ENCODE measurements at regions not wholly inside any gene's neighbourhood (a gene's known extent, or its start where the extent isn't known, plus 50 kb on each side); places are given as distances from the start of the nearest gene placed in this dataset.

- TF ChIP-seq, protein P1, sequence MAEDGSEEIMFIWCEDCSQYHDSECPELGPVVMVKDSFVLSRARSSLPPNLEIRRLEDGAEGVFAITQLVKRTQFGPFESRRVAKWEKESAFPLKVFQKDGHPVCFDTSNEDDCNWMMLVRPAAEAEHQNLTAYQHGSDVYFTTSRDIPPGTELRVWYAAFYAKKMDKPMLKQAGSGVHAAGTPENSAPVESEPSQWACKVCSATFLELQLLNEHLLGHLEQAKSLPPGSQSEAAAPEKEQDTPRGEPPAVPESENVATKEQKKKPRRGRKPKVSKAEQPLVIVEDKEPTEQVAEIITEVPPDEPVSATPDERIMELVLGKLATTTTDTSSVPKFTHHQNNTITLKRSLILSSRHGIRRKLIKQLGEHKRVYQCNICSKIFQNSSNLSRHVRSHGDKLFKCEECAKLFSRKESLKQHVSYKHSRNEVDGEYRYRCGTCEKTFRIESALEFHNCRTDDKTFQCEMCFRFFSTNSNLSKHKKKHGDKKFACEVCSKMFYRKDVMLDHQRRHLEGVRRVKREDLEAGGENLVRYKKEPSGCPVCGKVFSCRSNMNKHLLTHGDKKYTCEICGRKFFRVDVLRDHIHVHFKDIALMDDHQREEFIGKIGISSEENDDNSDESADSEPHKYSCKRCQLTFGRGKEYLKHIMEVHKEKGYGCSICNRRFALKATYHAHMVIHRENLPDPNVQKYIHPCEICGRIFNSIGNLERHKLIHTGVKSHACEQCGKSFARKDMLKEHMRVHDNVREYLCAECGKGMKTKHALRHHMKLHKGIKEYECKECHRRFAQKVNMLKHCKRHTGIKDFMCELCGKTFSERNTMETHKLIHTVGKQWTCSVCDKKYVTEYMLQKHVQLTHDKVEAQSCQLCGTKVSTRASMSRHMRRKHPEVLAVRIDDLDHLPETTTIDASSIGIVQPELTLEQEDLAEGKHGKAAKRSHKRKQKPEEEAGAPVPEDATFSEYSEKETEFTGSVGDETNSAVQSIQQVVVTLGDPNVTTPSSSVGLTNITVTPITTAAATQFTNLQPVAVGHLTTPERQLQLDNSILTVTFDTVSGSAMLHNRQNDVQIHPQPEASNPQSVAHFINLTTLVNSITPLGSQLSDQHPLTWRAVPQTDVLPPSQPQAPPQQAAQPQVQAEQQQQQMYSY (CRISPR knock-in tag; IDR thresholded peaks at IDR 0.05), result no peak
- TF ChIP-seq TCF7 (IDR thresholded peaks at IDR 0.05; ENCODE audit: borderline replicate concordance), result no peak
- no peak for TF ChIP-seq KDM1A (IDR thresholded peaks at IDR 0.05; ENCODE audit: borderline replicate concordance)
- TF ChIP-seq RELA (IDR thresholded peaks at IDR 0.05; ENCODE audit: borderline replicate concordance, partially characterized antibody), result no peak
These were observed 120.7 kb downstream of the NGF start (continued) for GRCh38 chr1:115217150-115218033.

GRCh38 chr1:115215703-115216521 lies 122.1 kb downstream of the NGF start:
- Histone ChIP-seq H2AFZ (ENCODE audit: control insufficient read depth, low read depth, low read length) (no peak overlapping the region), H3K9me3 (replicated peaks; ENCODE audit: control insufficient read depth, insufficient read depth, low read length) (no peaks in the 10 kb centered on the region), H4K20me1 (ENCODE audit: control insufficient read depth, insufficient read depth) (no peaks in the 10 kb centered on the region), H3K27ac (ENCODE audit: control insufficient read depth, insufficient read depth) (no peak overlapping the region), H3K79me2 (ENCODE audit: control insufficient read depth, insufficient read depth, low read length) (no peaks in the 10 kb centered on the region), H3K9ac (ENCODE audit: control insufficient read depth, insufficient read depth, low read length) (no peak overlapping the region), H3K4me2 (ENCODE audit: control insufficient read depth, insufficient read depth) (no peak overlapping the region), H3K36me3 (ENCODE audit: control insufficient read depth in 2 of 2, insufficient read depth in 2 of 2, low read length in 1 of 2) (no peaks in the 10 kb centered on the region), H3K4me3 (no peak overlapping the region), H3K4me1 (ENCODE audit: control insufficient read depth, insufficient read depth, low read length) (no peaks in the 10 kb centered on the region), H3K27me3 (replicated peaks in 1 of 2; ENCODE audit: control insufficient read depth in 2 of 2, insufficient read depth in 2 of 2, low read length in 1 of 2) (no peaks in the 10 kb centered on the region)
- ChIA-PET POLR2A (no interaction called here), CTCF (interaction anchor here (0.5 kb wide), 1 partner anchor 378 kb away, joined by 3 read pairs; no protein-coding TSS in a partner anchor), SMC1A (ENCODE audit: uncharacterized antibody, unreplicated experiment) (no interaction called here), RAD21 (ENCODE audit: unreplicated experiment) (no interaction called here)
- 48% methylated on average over 4 of the region's 4 CpGs for WGBS (ENCODE audit: insufficient coverage, insufficient replicate concordance, low lambda C conversion rate, missing lambda C conversion rate)
- TF ChIP-seq SP1 (IDR thresholded peaks at IDR 0.05; ENCODE audit: low read depth, low read length) (no peak), SMAD1 (IDR thresholded peaks at IDR 0.05; ENCODE audit: low read depth, partially characterized antibody) (no peak)
- DNase-seq (ENCODE audit: low read depth, low spot score), result no peak
- in situ Hi-C loops (cut with MboI) (no loop called here), intact Hi-C loops (cut with micrococcal nuclease; ENCODE audit: unreplicated experiment) (no loop called here)
- no TSS peak for BruUV-seq (replicated peaks)
- FAIRE-seq, result no peak
- ATAC-seq, result no peak

All from GM12878 (cell line).